Activated CD4-positive, alpha-beta memory T cell treated with anti-CD3 and anti-CD28 coated beads, Interleukin-2, amount 10 ng/mL, durations not matched to agents 7 days and 5 days (primary cell): ENCODE measurements at regions not wholly inside any gene's neighbourhood (a gene's known extent, or its start where the extent isn't known, plus 50 kb on each side); places are given as distances from the start of the nearest gene placed in this dataset.
"Not testable (repeated sequence)": the region's sequence is repeated elsewhere in the genome, so short reads cannot be mapped to it uniquely, and the experiment has no call there.

Experiments
- CTCF ChIA-PET: fragments of 350-600 bp; sonication (Branson Sonifier 250); formaldehyde crosslinking; loops from one replicate; lab custom pipeline; 2021; ENCODE audit warnings: antibody characterized with exemption, inconsistent platforms; lab: Charles Lee
- POLR2A ChIA-PET: fragments of 350-600 bp; sonication (Branson Sonifier 250); formaldehyde crosslinking; loops from one replicate; lab custom pipeline; 2021; ENCODE audit warnings: antibody characterized with exemption; lab: Charles Lee
- DNase-seq: peaks from one replicate; pipeline ENCODE4 v3.0.0-alpha.2; 2020
- H3K27ac Mint-ChIP-seq: one replicate; pipeline ENCODE4 v1.8.0; 2021; ENCODE audit warnings: mild to moderate bottlenecking, mixed read lengths
- H3K27me3 Mint-ChIP-seq: one replicate; pipeline ENCODE4 v1.8.0; 2021; ENCODE audit warnings: mixed read lengths
- H3K36me3 Mint-ChIP-seq: one replicate; pipeline ENCODE4 v1.8.0; 2021; ENCODE audit warnings: low read depth, mixed read lengths
- H3K4me1 Mint-ChIP-seq: one replicate; pipeline ENCODE4 v1.8.0; 2021; ENCODE audit warnings: mixed read lengths
- H3K4me3 Mint-ChIP-seq: one replicate; pipeline ENCODE4 v1.8.0; 2021; ENCODE audit warnings: mild to moderate bottlenecking, mixed read lengths
- H3K9me3 Mint-ChIP-seq: one replicate; pipeline ENCODE4 v1.8.0; 2021; ENCODE audit warnings: mixed read lengths

DNA sequence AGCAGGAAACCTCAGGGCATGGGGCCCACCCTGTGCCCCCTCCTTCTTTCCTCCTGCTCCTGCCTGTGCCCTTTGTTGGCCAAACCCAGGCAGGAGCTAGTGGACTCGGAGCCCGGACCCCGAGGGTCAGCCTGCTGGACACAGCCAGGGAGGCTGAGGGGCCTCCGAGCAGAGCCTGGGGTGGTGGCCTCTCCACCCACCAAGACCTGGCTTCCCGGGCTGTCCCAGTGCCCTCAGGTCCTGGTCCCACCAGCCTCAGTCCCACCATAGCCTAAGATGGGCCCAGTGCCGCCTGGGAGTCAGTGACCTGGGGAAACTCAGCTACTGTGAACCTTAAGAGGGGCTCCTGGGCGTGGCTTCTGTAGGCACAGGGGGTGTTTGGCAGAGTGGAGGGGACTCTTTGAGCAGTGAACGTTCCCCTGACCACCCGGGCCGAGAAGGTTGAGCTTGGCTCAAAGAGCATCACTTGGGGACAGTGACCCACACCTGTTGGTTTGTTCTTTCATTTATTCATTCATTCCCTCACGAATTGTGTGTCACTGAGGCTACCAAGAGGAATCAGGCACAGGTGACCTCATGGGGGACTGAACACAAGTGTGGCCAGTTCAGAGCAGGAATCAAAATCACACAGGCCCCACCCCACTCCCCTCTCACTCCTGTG lies 266.1 kb downstream of the ADGRD1 start:
- H3K27ac Mint-ChIP-seq: no peak overlapping the region
- peaks cover 2% of the 10 kb centered on the region for H3K27me3 Mint-ChIP-seq
- DNase-seq: no peak
- H3K4me1 Mint-ChIP-seq: peaks cover 5% of the 10 kb centered on the region
- H3K9me3 Mint-ChIP-seq: no peaks in the 10 kb centered on the region
- POLR2A ChIA-PET: no interaction called here
- no peaks in the 10 kb centered on the region for H3K36me3 Mint-ChIP-seq
- H3K4me3 Mint-ChIP-seq: no peak overlapping the region
- CTCF ChIA-PET: no interaction called here

DNA sequence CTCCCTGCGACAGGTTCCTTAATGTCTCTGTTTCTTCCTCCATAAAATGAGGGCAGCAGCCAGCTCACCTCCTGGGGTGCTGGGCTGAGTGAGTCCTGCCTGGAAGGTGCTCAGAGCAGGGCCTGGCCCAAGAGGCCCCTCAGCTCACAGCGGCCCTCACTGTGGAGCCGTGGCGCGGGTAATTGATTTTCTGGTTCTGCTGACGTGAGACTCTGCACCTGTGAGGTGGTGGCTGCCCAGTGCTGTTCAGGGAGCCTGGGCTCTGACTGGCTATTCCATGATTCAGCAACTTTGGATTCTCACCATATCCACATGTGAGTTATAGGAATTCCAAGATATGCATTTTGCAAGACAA lies 266.6 kb downstream of the ADGRD1 start:
- POLR2A ChIA-PET: no interaction called here
- no peak overlapping the region for H3K4me3 Mint-ChIP-seq
- H3K27ac Mint-ChIP-seq: no peak overlapping the region
- peaks cover 2% of the 10 kb centered on the region for H3K27me3 Mint-ChIP-seq
- H3K9me3 Mint-ChIP-seq: no peaks in the 10 kb centered on the region
- DNase-seq: no peak
- CTCF ChIA-PET: no interaction called here
- no peaks in the 10 kb centered on the region for H3K36me3 Mint-ChIP-seq
- H3K4me1 Mint-ChIP-seq: peaks cover 5% of the 10 kb centered on the region

DNA sequence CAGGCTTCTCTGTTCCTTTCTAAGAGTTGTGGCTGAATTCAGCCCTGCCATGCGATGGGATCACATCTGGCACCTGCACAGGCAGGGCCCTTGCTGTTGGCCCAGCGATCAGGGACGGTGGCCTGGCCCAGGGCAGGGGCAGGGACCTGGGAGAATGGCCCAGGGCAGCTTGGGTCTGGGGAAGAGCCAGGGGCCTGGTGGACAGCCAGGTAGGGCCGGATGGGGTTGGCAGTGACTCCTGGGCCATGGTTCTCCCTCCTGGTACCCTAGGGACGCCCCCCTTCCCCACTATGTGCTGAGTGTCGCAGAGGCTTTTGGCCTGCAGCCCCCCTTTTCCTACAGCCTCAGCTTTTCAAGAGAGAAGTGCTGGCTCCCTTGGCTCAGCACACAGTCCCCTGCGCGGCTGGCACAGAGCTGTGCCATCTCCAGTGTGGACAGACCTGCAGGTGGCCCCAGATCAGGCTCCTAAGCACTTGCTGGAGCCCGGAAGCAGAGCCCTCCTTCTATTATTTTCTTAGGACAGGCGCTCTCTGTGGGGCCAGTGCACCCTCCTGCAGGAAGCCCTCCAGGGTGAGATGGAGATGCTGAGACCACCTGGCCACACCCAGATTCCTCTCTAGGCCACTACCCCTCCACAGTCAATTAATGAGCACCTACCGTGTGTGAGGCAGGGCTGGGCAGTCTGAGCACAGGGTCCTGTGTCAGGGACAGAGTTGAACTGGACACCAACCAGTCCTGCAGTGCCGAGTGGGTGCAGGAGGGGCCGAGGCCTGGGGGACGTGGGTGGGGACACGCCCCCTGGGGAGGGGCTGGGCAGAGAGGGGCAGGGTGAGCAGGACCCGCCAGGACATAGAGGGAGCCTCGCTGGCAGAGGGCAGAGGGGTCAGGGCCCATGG lies 267.6 kb downstream of the ADGRD1 start:
- Mint-ChIP-seq H3K36me3 (no peaks in the 10 kb centered on the region), H3K4me1 (peaks cover 5% of the 10 kb centered on the region), H3K4me3 (no peak overlapping the region), H3K27me3 (peaks cover 2% of the 10 kb centered on the region), H3K27ac (no peak overlapping the region), H3K9me3 (no peaks in the 10 kb centered on the region)
- CTCF ChIA-PET: no interaction called here
- DNase-seq: no peak
- POLR2A ChIA-PET: no interaction called here

DNA sequence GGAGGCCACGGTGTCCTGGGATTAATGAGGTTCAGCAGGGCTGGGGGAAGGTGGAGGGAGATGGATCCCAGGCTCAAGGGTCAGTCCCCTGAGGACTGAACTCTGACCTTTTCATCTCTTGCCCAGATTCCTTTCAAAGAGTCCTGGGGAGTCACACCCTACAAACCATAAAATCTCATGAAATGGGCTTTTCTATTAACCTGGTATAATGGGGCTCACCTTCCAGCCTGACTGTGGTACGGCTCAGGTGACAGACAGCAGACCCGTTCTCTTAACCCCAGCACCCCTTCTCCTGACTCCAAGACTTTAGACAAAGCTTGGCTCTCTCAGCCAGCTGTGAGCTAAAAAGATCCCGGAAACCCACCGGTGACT lies 268.2 kb downstream of the ADGRD1 start:
- POLR2A ChIA-PET: no interaction called here
- Mint-ChIP-seq H3K4me3 (no peak overlapping the region), H3K36me3 (no peaks in the 10 kb centered on the region), H3K27me3 (peaks cover 1% of the 10 kb centered on the region), H3K27ac (no peak overlapping the region), H3K9me3 (no peaks in the 10 kb centered on the region), H3K4me1 (peaks cover 5% of the 10 kb centered on the region)
- DNase-seq: no peak
- CTCF ChIA-PET: no interaction called here

DNA sequence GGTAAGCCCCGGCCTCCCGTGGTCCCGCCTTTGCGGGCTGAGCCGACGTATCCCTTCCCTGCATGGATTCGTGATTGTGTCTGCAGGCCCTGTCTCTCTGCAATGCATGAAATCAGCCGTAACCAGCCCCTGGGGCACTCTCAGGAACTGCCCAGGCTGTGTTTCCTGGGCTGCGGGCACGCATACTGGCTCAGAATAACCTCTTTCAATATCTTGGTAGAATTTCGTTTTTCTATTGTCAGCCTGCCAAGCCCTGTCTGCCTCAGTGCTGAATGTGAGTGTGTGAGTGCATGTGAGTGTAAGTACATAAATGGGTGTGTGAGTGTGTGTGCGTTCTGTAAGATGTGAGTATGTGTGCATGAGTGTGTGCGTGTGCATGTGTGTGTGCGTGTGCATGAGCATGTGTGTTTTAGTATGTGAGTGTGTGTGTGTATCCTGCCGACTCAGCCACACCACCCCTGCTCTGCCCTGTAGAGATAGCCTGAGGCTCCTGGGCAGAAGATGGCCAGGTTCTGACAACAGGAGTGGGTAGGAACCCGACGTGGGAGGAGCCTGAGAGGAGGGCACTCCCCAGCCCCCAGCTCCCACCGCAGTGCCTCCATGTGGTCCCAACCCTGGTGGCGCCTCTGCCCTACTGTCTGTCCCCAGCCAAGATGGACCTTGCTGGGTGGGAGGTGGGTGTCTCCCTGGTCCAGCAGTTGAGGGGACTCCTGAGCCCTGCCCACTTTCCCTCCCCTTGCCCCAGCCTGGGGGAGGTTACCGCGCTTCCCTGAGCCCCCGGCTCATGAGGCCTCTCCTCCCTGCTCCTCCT lies 268.8 kb downstream of the ADGRD1 start:
- no peaks in the 10 kb centered on the region for H3K36me3 Mint-ChIP-seq
- H3K4me1 Mint-ChIP-seq: peaks cover 5% of the 10 kb centered on the region
- H3K27ac Mint-ChIP-seq: no peak overlapping the region
- H3K9me3 Mint-ChIP-seq: no peaks in the 10 kb centered on the region
- CTCF ChIA-PET: no interaction called here
- POLR2A ChIA-PET: no interaction called here
- no peak for DNase-seq
- H3K4me3 Mint-ChIP-seq: no peak overlapping the region
- no peaks in the 10 kb centered on the region for H3K27me3 Mint-ChIP-seq

DNA sequence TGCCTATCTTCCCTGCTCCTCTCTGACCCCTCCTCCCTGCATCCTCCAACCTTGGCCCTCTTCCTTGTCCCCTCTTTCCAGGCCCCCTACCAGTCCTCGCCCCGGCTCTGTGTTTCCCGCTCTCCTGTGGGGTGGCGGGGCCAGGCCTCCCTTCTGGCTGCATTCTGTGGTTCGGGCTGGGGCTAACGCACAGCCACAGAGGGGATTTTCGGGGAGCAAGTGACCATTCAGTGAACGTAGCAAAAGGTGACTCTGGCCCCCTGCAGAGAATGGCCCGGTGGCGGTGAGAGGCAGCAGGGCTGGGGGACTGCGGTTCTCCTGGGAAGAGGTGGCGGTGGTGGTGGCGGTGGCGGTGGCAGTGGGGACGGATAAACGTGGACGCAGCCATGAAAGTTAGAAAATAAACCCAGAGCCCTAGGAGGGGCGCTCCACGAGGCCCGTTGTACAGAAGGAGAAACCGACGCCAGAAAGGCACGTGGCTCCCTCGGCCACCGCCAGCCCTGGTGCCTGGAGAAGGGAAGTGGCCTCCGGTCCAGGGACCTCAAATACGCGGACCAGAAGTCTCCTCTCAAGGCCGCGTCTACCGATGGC lies 269.6 kb downstream of the ADGRD1 start:
- H3K4me3 Mint-ChIP-seq: no peak overlapping the region
- POLR2A ChIA-PET: no interaction called here

DNA sequence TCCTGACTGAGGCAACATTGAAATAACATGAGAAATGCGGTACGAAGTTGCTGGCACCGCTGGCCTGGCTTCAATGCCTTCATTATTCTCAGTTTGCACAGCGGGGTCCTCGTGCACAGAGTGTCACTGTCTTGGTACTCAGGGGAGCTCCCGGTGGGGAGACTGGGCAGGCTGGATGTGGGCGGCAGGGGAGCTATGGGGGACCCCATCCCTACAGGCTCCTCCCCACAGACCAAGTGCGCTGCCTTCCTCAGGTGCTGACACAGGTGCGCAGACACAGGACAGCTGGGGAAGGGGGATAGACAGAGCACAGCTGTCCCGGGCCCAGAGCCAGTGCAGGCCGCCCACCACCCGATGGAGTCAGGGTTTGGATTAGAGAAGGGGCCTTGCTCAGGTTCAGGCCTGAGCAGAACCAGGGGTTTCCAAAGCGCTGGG lies 270.1 kb downstream of the ADGRD1 start:
- Mint-ChIP-seq H3K4me3 (no peak overlapping the region), H3K4me1 (peaks cover 5% of the 10 kb centered on the region), H3K9me3 (no peaks in the 10 kb centered on the region), H3K27me3 (no peaks in the 10 kb centered on the region), H3K27ac (no peak overlapping the region), H3K36me3 (no peaks in the 10 kb centered on the region)
- ChIA-PET POLR2A (no interaction called here), CTCF (no interaction called here)
- DNase-seq: no peak

More for the DNA sequence above, 269.6 kb downstream of the ADGRD1 start:
- Mint-ChIP-seq H3K4me1 (peaks cover 5% of the 10 kb centered on the region), H3K36me3 (no peaks in the 10 kb centered on the region), H3K9me3 (no peaks in the 10 kb centered on the region), H3K27me3 (no peaks in the 10 kb centered on the region), H3K27ac (no peak overlapping the region)
- CTCF ChIA-PET: no interaction called here
- DNase-seq: no peak

DNA sequence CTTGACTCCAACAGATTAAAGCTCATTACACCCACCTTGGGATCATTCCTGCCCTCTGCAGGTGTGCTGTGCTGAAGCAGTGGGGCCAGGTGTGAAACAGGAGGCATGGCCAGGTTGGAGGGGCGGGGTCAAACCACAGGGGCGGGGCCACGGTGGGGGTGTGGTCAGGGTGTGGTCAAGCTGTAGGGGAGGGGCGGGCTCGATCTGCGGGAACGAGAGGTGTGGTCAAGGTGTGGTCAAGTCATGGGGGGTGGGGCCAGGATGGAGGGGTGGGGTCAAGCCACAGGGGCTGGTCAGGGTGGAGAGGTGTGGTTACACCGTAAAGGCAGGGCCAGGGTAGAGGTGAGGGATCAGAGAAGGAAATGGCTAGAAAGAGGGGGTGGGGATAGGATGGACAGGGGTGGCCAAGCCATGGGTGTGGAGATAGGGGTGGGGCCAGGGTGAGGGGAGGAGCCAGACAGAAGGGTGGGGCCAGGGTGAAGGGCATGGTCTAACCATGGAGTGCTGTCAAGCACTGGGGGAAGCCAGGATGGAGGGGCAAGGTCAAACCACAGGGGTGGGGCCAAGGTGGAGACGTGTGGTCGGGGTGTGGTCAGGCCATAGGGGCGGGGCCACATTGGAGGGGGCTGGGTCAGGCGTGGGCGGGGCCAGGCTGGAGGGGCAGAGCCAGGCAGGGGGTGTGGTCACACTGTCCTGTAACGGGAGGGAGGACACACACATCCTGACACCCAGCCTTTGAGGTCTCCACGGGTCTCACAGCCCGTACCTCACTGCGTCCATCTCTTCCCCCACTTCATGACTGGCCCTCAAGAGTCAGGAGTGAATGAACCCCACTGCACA lies 270.7 kb downstream of the ADGRD1 start:
- DNase-seq, H3K27me3 Mint-ChIP-seq, POLR2A ChIA-PET: not testable (repeated sequence)

DNA sequence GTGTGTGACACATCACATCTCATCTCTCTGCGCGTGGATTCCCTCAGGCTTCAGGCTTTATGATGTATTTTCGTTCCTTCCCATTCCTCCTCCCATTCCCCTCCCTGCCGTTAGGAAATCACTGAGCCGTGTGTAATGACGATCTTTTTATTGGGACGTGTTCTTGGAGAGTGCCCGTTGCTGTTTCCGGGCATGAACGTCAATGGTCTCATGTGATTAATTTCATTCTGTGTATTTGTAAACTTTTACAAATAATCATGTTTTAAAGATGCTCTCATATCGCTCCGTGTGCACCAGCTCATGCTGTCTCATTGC lies 271.3 kb downstream of the ADGRD1 start:
- H3K4me1 Mint-ChIP-seq, H3K27ac Mint-ChIP-seq, POLR2A ChIA-PET, H3K9me3 Mint-ChIP-seq, CTCF ChIA-PET, H3K36me3 Mint-ChIP-seq, H3K4me3 Mint-ChIP-seq, DNase-seq, H3K27me3 Mint-ChIP-seq: not testable (repeated sequence)

More for the DNA sequence above, 270.7 kb downstream of the ADGRD1 start:
- H3K36me3 Mint-ChIP-seq, H3K4me3 Mint-ChIP-seq, H3K9me3 Mint-ChIP-seq, H3K4me1 Mint-ChIP-seq, H3K27ac Mint-ChIP-seq, CTCF ChIA-PET: not testable (repeated sequence)

DNA sequence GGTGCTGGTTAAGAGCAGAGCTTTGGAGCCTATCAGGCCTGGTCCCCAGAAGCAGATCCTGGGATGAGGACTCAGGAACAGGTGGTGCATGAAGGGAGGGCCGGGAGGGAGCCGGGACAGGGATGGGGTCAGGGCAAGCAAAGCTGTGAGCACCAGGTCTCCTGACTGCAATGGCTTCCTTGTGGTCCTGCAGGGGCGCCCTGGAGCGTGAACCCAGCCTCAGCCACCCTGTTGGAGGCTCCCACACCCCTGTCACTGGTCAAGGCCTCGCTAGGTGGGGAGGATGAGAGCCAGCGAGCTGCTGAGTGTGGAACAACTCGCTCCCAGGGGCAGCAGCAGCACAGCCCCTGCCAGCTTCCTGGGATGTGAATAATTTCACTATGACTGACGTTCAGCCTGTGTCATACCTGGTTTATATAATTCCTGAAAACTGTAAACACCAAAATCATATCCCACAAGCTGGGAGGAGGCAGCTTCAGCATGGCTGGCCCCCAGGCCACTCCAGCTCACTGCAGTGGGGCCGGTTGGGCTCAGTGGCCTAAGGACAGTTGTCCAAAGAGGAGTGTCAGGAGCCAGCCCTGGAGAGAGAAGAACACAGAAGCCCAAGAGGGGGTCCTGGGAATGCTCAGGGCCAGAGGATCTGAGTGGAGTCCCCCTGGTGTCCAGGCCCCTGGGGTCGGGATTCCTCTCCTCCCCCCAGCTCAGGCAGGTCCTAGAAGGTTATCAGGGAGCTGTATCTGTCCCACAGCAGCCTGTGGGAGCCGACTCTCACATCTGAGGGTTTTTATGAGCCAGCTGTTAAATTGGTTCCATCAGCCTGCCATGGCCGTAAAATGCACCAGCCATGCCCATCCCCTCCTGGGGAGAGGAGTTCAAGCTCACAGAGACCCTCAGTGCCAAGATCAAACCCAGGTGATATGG lies 272.9 kb downstream of the ADGRD1 start:
- CTCF ChIA-PET: no interaction called here
- peaks cover 2% of the 10 kb centered on the region for H3K27me3 Mint-ChIP-seq
- no peaks in the 10 kb centered on the region for H3K9me3 Mint-ChIP-seq
- H3K36me3 Mint-ChIP-seq: no peaks in the 10 kb centered on the region
- no peak overlapping the region for H3K4me3 Mint-ChIP-seq
- DNase-seq: no peak
- POLR2A ChIA-PET: no interaction called here
- H3K4me1 Mint-ChIP-seq: peaks cover 5% of the 10 kb centered on the region
- no peak overlapping the region for H3K27ac Mint-ChIP-seq

DNA sequence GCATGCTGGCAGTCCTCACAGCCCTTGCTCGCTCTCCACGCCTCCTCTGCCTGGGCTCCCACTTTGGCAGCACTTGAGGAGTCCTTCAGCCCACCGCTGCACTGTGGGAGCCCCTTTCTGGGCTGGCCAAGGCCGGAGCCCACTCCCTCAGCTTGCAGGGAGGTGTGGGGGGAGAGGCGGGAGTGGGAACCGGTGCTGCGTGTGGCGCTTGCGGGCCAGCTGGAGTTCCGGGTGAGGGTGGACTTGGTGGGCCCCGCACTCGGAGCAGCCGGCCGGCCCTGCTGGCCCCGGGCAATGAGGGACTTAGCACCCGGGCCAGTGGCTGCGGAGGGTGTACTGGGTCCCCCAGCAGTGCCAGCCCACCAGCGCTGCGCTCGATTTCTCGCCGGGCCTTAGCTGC lies 273.9 kb downstream of the ADGRD1 start:
- H3K4me1 Mint-ChIP-seq, H3K27me3 Mint-ChIP-seq, H3K36me3 Mint-ChIP-seq, DNase-seq, CTCF ChIA-PET, H3K27ac Mint-ChIP-seq, H3K9me3 Mint-ChIP-seq, POLR2A ChIA-PET, H3K4me3 Mint-ChIP-seq: not testable (repeated sequence)

DNA sequence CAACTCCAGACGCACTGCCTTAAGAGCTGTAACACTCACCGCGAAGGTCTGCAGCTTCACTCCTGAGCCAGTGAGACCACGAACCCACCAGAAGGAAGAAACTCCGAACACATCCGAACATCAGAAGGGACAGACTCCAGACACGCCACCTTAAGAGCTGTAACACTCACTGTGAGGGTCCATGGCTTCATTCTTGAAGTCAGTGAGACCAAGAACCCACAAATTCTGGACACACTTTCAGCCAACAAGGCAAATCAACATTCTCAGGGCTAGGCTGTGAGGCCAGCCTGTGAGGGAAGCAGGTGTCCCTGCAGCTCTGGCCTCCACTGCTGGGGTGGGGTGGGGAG lies 275.3 kb downstream of the ADGRD1 start:
- H3K27me3 Mint-ChIP-seq, H3K4me1 Mint-ChIP-seq, H3K36me3 Mint-ChIP-seq, H3K9me3 Mint-ChIP-seq, POLR2A ChIA-PET, CTCF ChIA-PET, H3K27ac Mint-ChIP-seq, DNase-seq, H3K4me3 Mint-ChIP-seq: not testable (repeated sequence)
